Epithelial cell of esophagus (primary cell): ENCODE measurements at regions not wholly inside any gene's neighbourhood (a gene's known extent, or its start where the extent isn't known, plus 50 kb on each side); places are given as distances from the start of the nearest gene placed in this dataset.

Experiments used
- DNase-seq: peaks from one replicate; pipeline ENCODE4 v3.0.0; 2010; ENCODE audit warnings: low read depth
- H3K4me3 ChIP-seq: 2 replicates; pipeline ENCODE4 v1.5.1; 2011; ENCODE audit warnings: mild to moderate bottlenecking, low read length, control low read depth
- TF ChIP-seq, protein P1 (sequence below): IDR thresholded peaks from 2 replicates; pipeline ENCODE4 v1.5.1; 2011; ENCODE audit warnings: low read depth, mild to moderate bottlenecking, low read length, control low read depth, inconsistent platforms; ENCODE audit not compliant: insufficient read depth; ENCODE audit errors: missing control alignments

- TF ChIP-seq, protein P1, sequence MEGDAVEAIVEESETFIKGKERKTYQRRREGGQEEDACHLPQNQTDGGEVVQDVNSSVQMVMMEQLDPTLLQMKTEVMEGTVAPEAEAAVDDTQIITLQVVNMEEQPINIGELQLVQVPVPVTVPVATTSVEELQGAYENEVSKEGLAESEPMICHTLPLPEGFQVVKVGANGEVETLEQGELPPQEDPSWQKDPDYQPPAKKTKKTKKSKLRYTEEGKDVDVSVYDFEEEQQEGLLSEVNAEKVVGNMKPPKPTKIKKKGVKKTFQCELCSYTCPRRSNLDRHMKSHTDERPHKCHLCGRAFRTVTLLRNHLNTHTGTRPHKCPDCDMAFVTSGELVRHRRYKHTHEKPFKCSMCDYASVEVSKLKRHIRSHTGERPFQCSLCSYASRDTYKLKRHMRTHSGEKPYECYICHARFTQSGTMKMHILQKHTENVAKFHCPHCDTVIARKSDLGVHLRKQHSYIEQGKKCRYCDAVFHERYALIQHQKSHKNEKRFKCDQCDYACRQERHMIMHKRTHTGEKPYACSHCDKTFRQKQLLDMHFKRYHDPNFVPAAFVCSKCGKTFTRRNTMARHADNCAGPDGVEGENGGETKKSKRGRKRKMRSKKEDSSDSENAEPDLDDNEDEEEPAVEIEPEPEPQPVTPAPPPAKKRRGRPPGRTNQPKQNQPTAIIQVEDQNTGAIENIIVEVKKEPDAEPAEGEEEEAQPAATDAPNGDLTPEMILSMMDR = no peak
- DNase-seq = no peak
- no peak overlapping the region for H3K4me3 ChIP-seq
These were observed 771.0 kb downstream of the KCNJ18 start for GRCh38 chr17:22463110-22463850.

DNA sequence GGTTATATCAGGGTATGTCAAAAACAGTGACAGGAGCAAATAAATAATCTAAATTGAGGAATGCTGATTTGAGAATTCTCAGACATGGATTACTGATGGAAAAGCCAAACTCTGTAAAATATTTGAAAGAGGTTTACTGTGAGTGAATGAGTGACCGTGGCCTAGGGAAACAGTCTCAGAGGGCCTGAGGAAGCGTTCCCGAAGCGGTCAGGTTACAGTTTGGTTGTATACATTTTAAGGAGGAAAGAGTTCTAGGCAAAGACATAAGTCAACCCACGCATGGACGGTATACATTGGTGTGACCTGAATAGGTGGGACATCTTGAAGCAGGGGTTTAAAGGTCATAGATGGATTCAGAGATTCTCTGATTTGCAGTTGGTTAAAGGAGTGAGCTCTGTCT lies 771.7 kb downstream of the KCNJ18 start:
- no peak overlapping the region for H3K4me3 ChIP-seq
- TF ChIP-seq, protein P1 = no peak
- DNase-seq = no peak

DNA sequence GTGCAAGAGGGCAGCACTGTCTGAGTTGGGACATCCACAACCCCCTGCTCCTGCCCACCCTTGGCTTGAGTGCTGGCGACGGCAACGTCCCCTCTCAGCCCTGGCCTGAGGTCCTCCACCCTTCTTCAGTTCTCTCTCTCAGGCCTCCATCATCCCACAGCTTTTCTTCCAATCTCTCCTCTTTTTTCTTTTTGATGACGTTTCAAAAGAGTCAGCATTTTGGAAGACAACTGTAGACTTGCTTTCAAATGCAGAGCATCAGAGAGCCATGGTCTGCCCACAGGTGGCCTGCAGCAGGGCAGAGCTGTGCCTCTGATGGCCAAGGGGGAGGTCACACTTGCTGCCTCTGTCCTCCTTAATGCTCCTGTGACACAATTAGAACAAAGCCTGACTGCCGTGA lies 775.4 kb downstream of the KCNJ18 start:
- DNase-seq = no peak
- TF ChIP-seq, protein P1 = no peak
- H3K4me3 ChIP-seq = no peak overlapping the region

DNA sequence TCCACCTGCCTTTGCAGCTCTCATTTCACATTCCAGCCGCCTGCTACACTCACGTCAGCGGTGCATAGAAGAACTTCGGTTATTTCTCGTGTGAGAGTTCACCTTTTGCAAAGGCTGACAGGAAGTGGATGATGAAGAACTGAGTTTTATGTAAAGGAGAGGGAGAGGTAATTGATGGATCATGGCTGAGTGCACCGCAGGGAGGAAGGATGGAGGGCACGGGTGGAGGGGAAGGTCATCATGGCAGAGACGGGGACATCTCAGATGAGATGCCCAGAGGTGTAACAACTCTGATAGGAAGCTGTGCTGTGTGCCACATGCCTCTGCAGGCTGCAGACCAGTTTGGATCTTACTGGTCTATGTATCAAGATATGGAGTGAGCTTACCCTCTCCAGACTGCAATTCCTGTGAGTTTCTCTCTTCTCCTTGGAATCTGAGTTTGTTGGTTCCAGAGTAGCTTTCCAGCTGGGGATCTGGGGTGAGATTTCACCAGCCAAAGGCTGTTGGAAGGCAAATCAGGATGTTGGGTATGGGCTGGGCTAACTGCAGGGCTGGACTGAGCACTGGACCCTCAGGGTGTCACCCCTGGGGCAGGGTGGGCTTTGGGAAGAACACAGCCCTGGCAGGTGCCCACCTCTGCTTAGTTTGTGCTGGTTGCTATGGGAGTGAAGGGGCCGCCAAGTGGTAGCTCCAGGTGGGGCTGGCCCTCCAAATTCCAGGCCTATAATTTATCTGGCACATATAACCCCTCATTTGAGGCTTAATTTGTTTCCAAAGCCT lies 777.0 kb downstream of the KCNJ18 start:
- no peak for DNase-seq
- TF ChIP-seq, protein P1 = no peak
- no peak overlapping the region for H3K4me3 ChIP-seq

DNA sequence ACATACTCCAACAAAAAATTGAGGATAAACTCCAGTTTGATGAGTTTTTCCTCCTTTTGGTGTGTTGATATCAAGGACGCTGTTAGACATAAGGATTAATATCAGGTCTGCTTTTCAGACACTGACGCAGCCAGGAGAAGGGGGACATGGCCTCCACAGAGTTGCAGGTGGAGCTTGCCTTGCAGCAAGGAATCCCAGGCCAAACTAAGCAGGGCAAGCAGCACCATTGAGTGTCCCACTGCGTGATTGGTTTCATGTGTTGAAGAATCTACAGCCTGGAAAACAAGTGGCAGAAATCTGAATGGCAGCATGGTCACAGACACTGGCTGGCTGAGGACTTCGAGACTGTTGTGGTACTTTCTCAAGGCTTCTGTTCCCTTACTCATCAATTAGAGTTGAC lies 777.6 kb downstream of the KCNJ18 start:
- DNase-seq = no peak
- TF ChIP-seq, protein P1 = no peak

GRCh38 chr17:22470411-22471175 lies 778.3 kb downstream of the KCNJ18 start:
- TF ChIP-seq, protein P1 = no peak
- DNase-seq = no peak
- H3K4me3 ChIP-seq = no peak overlapping the region

More for the DNA sequence above, 777.6 kb downstream of the KCNJ18 start:
- H3K4me3 ChIP-seq = no peak overlapping the region
